HG03439 (cell line): ENCODE measurements at regions not wholly inside any gene's neighbourhood (a gene's known extent, or its start where the extent isn't known, plus 50 kb on each side); places are given as distances from the start of the nearest gene placed in this dataset.

Source experiments
- ATAC-seq: cut with Tn5 transposase; IDR thresholded peaks from one replicate; pipeline ENCODE4 v1.9.1; 2021; ENCODE audit warnings: mild to moderate bottlenecking, moderate library complexity; ENCODE audit not compliant: unreplicated experiment

DNA sequence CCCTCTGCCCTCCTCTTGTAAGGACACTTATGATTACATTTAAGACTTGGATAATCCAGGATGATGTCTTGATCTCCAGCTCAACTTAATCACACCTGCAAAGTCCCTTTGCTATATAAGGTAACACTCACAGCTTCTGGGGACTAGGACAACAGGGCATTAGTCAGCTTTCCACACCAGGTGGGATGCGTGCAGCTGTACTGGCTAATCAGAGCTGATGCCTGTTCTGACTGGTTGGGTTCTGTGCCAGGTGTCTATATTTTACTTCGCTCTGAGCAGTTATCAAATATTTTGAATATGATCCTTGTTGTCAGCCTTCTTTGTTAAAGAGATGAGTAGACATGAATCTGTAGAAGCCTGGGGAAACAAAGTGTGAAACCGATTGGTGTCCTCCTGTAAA is 115.5 kb upstream of the ATP8B1 start:
- ATAC-seq, result no peak

DNA sequence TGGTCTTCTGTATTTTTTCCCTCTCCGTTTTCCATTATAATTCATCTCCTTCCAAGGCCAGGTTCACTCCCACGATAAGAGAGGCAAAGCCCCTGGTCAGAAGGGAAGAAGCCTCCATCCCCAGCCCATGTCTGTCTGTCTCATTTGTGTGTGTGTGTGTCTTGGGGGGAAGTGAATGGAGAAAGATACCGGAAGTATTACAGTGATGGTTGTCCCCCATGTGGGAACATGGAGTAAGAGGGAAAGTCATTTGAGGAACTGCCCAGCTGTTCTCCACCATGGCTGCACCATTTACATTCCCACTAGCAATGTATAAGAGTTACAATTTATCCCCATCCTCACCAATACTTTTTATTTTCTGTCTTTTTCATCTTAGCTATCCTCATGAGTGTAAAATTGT is 113.6 kb upstream of the ATP8B1 start:
- ATAC-seq, result no peak

DNA sequence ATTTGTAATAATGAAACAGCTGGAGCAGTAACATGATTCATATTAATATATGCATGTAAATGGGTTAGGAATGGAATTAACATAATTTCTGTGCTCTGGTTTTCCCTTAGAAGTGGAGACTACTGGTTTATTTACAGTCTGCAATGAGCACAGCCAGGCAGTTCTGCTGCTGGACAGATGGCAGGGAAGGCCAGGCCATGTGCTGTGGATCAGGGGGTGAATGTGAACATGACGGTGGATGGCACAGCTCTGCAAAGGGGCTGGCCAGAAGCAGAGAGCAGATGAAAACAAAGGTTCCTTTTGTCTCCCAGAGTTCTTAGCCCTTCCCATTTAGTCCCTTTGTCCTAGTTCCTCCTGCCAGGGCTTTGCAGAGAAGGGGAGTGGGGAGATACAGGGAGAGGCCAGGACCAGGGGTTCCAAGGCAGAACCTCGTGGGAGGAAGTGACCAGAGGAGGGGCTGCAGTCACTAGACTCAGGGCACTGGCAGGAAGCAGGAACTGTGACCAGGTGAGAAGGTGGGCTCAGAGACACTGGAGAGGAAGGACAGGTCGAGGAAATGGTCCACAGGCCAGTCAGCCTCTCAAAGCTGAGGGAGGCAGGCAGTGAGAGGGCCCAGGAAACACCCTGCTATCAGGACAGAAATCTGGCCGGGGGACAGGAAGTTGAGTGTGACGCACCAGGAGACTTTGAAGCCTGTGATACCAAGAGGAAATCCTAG is 112.9 kb upstream of the ATP8B1 start:
- no peak for ATAC-seq

DNA sequence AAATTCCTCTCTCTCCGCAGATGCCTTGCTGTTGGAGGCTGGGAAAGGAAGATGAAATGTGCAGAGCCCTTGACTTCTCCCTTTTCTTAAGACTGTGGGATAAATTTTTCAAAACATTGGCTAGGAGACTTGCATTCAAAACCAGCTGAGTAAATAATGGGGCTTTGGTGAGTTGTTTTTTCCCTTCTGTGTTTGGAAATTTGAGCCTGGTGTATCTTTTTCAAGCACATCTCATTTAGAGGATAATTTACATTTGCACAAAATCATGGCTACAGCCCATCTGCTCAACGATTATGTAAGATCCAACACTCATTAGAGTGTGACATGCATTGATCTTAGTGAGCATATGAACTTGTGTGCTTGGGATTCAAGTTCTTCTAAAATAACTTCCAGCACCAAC is 112.1 kb upstream of the ATP8B1 start:
- ATAC-seq, result no peak

DNA sequence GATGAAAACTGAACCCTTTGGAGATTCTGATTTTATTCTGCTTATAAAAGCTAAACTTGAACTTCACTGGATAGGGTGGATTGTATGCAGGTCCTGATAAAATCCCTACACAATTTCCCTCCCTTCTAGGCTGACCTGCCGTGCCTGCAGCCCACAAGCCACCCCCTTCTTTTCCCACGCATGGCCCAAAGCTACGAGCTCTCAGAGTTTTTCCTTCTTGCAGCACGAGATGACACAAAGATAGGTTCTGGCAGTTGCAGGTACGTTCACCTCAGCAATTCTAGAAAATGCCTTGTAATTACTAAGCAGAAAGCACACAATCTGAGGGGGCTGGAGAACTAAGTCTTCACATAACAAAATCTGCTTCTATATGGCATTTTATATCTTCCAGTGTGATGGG is 110.6 kb upstream of the ATP8B1 start:
- ATAC-seq, result no peak

DNA sequence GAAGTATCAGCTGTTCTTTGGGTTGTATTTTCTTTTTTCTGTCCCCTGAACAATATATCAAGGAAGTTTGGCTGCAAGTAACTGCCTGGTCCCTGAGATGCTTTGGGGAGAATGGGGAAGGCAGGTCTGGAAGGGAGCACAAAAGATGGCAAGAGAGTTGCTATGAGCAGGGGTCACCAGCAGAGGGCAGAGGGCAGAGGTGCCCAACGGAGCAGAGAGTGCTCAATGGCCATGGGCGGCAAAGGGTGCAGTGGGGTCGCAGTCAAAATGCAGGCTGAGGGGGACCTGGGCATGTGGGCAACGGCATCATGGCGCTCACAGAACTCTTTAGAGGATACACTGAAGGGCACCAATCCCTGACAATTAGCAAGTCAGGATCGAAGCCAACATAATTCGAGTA is 107.7 kb upstream of the ATP8B1 start:
- ATAC-seq, result no peak

DNA sequence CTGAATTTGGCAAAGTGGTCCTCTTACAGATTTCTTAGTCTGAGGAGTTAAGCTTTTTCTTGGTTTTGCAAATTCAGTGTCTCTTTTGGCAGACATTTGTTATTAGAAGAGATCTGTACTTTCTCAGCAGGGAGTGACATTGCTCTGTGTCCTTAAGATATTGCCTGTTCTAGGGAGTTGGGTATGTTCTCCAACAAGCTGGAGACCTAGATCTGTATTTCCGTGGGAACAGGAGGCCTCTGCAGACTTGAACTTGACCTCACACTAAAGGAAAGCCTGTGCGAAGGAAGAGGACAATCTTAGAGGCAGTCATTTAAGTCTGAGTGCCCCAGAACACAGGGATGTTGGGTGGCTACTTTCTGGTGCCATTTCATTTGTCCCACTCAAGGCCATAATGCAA is 107.0 kb upstream of the ATP8B1 start:
- ATAC-seq, result no peak

DNA sequence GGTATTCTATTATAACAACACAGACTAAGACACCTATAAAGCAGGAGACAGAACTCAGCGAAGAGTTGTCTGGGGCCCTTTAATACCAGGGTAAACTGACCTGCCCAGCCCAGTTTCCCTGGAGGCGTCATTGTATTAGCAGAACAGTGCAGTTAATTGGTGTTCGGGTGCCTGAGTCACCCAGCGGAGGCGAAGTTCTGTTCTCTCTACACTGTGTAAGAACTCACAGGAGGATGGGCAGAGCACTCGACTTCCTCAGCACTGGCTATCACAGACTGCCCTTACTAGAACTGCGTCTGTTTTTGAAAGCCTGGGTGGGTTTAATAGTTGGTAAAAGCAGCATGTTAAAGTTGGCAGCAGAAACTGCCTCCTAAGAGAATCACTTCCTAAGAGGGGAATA is 106.5 kb upstream of the ATP8B1 start:
- ATAC-seq, result no peak

DNA sequence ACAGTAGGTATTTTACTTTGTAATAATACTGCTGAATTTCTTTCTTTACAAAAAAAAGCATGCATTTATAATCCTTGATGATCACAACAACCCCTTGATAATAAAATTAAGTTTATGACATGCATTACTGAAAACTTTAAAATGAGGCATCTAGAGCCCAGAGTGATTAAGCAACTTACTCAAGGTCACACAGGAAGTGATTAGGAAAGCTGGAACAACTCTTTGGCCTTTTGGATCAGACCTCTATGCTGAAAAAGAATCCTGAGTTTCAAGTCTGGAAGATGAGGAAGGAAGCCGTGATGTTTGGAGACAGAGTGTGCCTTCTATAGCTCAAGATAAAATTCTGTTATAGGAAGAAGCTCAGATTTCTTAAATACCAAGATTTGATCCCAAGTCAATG is 105.0 kb upstream of the ATP8B1 start:
- ATAC-seq, result no peak

DNA sequence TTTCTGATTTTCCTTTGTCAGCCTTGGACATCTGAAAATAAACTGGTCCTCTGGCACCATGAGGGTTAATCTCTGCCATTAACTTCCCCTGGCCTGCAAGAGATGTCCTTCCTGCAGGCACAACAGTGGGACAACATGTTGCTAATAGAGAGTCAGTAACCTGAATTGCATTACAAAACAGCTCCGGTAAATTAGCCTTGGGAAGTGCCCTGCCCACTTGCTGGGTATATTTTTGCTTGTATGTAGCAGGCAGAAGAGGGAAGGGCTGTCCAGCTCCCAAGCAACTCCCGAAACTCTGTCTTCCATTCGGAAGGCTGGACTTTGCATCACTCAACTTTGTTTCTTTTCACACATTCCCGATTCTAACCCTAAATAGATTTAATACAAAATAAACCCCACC is 104.4 kb upstream of the ATP8B1 start:
- ATAC-seq, result no peak

DNA sequence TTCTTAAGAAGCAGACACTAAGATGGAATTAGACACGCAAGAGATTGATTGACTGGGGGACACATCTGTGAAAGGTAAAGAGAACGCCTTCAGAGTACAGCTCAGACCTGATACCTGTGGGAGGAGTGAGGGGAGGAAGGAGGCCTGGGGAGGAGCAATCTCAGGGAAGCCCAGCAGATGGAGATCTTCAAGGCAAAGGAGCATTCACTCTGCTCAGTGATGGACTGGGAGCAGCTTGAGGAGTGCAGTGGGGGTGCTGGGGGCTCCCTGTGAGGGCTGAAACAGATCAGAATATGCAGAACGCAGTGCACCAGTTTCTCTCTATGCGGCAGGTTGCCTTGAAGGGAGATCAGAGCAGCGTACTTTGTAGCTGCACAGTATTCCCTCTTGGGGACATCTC is 103.7 kb upstream of the ATP8B1 start:
- ATAC-seq, result no peak

DNA sequence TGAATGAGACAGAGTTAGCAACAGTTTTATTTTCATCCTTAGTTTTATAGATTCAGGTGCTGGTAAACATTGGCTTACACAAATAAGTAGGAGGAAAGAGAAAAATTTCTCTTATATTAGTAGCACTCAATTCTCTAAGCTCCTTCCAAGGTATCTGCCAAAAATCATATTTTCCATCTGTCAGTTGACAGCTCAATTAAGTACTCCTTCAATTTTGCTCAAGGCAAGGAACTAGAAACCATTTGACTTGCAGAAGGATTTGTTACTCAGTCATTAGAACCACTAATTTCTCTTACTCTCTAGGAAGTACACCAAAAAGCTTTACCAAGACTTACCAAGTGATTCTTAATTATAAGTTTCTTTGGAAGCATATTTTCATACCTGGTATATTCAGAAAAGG is 101.4 kb upstream of the ATP8B1 start:
- no peak for ATAC-seq

DNA sequence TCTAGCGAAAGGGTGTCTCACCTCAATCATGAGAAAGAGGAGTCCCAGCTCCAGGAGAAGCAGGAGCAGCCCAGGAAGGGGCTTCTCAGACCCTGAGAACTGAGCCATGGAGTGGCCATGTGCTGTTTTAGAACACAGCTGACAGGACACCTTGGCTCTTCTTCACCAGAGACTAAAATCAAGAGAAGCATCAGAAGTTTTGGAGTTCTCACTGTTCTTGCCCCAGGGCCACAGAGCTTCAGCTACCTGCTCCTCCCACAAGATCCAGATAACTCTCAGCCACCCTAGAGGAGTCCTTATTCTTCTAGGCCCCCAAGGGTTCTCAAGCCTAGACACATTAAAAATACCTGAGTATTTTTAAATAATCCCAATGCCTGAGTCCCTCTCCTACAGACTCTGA is 99.6 kb upstream of the ATP8B1 start:
- no peak for ATAC-seq

DNA sequence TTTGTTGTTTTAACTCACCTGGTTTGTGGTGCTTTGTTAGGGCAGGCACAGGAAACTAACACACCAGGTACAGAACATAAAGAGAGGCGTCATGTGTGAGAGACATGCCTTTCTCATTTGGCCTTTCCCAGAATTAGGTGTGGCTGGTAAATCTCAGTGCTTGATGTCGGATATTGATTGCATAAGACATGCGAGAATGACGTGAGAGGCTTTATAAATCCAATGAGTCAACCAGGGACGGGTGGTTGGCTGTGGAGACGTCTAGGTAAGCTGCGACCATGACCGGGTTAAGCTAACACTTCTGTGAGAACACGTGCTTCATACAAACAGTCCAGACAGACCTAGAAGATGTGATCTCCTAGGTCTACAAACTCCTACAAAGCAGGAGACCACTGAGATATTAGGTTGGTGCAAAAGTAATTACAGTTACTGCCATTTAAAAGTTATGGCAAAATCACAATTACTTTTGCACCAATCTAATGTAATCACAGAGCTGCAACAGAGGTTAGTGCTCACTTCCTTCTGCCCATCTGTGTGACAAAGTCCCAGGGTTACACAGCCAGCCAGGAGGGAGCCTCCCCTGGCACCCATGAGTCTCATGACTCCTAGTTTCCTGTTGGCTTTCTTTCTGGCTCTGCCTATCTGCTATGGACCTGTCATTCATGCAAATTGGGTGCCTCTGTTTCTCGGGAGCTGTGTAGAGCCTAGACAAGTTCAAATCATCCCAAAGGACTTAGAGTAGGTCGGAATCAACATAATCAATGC is 98.9 kb upstream of the ATP8B1 start:
- ATAC-seq, result no peak

DNA sequence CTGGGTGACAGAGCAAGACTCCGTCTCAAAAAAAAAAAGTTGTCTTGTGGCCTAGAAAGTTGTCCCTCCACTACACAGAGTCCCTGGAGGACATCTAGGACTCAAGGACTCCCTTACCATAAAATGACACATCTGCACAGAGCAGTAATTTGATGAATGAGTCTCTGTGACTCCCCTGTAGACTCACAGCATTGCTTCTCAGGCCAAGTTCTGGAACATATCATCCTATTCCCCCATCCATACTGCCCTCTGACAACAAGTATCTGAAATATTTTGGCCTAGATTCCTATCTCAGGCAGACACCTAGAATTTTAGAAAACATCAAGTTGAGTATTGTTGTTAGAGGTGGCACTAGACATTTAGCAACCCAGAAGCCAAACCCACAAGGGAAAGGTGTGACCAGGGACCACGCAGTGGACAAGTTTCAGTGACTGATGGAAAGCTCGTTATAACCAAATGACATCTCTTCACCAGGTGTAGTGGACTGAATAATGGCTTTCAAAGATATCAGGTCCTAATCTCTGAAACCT is 97.9 kb upstream of the ATP8B1 start:
- ATAC-seq, result no peak

DNA sequence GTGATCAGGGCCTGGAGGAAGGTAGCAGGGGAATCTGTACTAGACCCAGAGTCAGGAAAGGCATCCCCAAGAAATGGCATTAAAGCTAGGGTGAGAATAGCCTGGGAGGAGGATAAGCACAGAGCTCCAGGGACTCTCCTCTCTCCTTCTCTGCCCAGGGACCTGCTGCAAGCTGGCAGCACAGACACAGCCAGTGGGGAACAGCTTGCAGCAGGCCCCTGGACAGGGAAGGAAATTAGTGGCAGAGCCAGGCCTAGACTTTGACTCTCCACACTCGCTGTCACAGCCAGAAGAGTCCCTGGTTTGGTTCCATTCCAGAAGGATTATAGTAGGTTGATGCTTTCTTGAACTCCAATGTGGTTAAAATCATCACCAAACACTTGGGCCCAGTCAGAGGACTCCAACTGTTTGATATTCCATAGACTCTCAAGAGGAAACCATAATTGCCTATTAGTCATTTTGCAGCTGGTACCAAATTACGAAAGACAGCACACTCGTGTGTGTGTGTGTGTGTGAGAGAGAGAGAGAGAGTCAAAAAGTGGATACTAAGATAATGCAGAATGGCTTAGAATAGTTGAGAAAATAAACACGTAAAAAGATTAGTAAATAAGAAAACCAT is 95.5 kb upstream of the ATP8B1 start:
- ATAC-seq, result no peak

DNA sequence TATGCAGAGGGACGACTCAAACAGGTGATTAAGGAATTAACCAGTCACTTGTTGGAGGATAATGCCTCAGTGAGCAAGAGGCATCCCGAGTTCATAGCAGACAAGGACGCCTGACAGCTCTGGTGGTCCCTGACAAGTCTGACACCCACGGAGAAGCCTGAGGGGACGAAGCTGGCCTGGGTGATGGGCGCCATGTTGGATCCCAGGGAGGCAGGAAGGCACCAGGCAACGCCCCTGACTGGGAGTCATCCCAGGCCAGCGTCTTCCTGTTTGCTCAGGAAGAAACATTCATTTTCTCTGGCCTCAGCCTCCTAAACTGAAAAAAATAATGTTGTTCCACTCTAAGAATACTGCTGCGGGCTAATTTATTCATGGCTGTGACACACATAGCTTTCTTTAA is 92.1 kb upstream of the ATP8B1 start:
- no peak for ATAC-seq

DNA sequence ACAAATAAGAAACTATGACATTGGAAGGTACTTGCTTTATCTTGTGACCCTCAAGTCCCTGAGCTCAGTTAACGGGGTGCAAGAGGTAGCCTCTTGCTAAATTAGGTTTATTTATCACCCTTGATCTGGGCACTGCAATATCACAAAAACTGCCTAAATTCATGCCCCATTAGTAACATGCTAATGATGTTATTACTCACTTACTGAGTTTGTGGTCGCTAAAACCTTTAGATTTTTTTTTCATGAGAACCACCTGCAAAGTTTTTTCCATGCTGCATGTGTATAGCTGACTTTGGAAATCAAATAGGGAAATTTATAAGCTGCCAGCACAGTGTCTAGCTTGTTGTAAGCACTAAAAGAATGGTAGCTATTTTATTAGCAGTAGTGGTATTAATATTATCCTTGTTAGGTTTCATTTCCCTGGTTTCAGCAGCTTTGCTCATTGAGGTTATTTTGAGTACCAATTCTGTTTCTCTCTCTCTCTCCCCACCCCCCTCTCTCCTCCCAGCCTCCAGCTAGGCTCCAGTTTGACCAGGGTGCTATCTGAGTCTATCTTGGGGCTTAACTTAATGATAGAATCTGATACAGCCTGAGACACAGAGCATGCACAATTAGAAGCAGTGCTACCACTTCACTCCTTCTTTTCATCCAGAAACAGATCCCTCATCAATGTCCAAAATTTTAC is 88.7 kb upstream of the ATP8B1 start:
- no peak for ATAC-seq

DNA sequence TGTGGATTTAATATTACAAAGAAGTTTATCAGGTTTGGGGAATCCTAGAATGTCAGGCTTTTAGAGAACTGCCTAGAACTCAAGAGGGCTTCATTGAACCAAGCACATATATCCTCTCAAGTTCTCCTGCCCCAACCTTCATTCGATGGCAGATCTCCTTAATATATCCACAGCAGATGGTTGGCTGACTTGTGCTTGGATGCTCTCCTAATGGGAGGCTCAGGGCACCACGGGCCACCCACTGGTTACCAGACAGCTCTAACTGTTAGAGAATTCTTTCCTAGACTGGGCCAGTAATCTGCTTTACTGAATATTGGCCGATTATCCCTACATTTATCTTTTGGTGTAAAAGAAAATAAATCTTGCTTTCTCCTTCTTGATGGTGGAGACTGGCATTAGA is 87.2 kb upstream of the ATP8B1 start:
- no peak for ATAC-seq

DNA sequence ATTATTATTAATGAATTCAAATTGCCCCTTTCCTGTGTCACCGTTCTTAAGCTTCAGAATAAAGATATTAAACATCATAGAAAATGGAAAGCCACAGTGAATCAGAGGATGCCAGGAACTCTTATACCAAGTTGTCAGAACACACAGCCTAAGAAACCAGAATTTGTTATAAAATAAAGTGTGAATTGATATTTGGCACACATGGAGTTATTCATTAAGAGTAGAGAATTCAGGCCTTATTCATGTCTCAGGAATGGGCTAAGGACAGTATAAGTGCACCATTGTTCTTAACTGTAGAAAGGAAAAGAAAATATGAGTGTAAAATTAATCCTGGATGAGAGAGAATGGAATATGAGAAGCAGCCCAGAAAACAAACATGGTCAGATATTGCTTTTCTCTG is 86.7 kb upstream of the ATP8B1 start:
- no peak for ATAC-seq

DNA sequence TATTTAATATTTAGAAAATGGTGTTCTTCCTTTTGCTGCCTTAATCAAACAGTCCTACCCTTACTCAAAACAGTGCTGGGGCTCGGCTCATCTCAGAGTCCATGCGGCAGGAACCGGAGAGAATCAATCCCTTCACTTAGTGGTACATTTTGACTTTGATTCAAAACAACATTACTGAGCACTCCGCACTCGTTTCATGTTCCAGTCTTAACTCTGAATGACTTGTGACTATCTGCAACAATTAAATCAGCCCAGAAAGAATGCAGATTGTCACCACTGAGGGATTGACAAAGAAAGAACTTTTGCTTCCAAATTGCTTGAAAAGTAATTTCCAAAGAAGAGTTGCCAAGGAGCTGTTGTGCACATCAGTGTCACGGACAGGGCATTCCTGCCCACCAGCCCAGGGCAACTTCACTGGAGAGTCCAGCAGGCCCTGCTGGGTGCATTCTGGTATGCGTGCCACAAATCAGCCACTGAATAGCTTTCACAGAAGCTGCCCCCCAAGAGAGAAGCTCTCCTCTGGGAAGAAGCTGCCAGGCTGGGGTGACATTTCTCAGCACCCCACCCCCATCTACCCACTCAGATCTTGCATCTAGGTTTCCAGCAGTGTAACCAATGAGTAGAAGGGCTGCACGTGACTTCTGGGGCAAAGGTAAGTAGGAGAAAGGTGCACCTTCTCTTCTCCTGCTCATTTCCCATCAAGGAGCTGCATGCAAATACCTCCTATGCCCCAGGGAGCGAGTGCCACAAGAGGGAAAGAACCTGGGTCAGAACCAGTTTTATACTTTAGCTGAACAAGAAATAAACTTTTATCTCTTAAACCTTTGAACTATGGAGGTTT is 84.6 kb upstream of the ATP8B1 start:
- no peak for ATAC-seq
